Trophoblast cell (in vitro differentiated cells and primary cell): ENCODE measurements at regions not wholly inside any gene's neighbourhood (a gene's known extent, or its start where the extent isn't known, plus 50 kb on each side); places are given as distances from the start of the nearest gene placed in this dataset.

Experiments used
- DNase-seq, 2 donors: peaks; one replicate each; pipeline ENCODE4 v3.0.0-alpha.2; 2016
- H2AFZ ChIP-seq: 2 replicates; pipeline ENCODE4 v1.6.1; 2013; ENCODE audit warnings: low read length, moderate library complexity, mild to moderate bottlenecking; ENCODE audit not compliant: insufficient read depth, poor library complexity
- H2AK5ac ChIP-seq: 2 replicates; pipeline ENCODE4 v1.6.1; 2013; ENCODE audit warnings: mild to moderate bottlenecking, low read length
- H2BK120ac ChIP-seq: 2 replicates; pipeline ENCODE4 v1.6.1; 2013; ENCODE audit warnings: low read length, mild to moderate bottlenecking, moderate library complexity; ENCODE audit not compliant: insufficient read depth, poor library complexity
- H2BK12ac ChIP-seq: 2 replicates; pipeline ENCODE4 v1.6.1; 2013; ENCODE audit warnings: mild to moderate bottlenecking, low read length, moderate library complexity
- H2BK5ac ChIP-seq: 2 replicates; pipeline ENCODE4 v1.6.1; 2013; ENCODE audit warnings: low read length, low read depth, moderate library complexity, mild to moderate bottlenecking; ENCODE audit not compliant: poor library complexity
- H3K14ac ChIP-seq: 2 replicates; pipeline ENCODE4 v1.6.1; 2013; ENCODE audit warnings: mild to moderate bottlenecking, low read length
- H3K18ac ChIP-seq: 2 replicates; pipeline ENCODE4 v1.6.1; 2013; ENCODE audit warnings: mild to moderate bottlenecking, low read length
- H3K23ac ChIP-seq: 2 replicates; pipeline ENCODE4 v1.6.1; 2013; ENCODE audit warnings: low read length
- H3K27ac ChIP-seq: 2 replicates; pipeline ENCODE4 v1.5.1; 2013; ENCODE audit warnings: low read depth, mild to moderate bottlenecking, inconsistent platforms, low read length, moderate library complexity
- H3K27me3 ChIP-seq: 2 replicates; pipeline ENCODE4 v1.6.1; 2013; ENCODE audit warnings: inconsistent platforms, mild to moderate bottlenecking, low read length, moderate library complexity; ENCODE audit not compliant: insufficient read depth
- H3K36me3 ChIP-seq, 2 experiments: 1 replicate in 1 of 2; 2 replicates in 1 of 2; pipeline ENCODE4 v1.6.1; 2013; ENCODE audit warnings: low read length in 2 of 2, mild to moderate bottlenecking in 2 of 2, moderate library complexity in 1 of 2; ENCODE audit not compliant: insufficient read depth in 2 of 2, control insufficient read depth in 1 of 2
- H3K4ac ChIP-seq: 2 replicates; pipeline ENCODE4 v1.6.1; 2013; ENCODE audit warnings: low read depth, mild to moderate bottlenecking, low read length, moderate library complexity
- H3K4me1 ChIP-seq, 2 experiments: 1 replicate in 1 of 2; 2 replicates in 1 of 2; pipeline ENCODE4 v1.6.1; 2013; ENCODE audit warnings: low read length in 2 of 2, mild to moderate bottlenecking in 2 of 2, moderate library complexity in 1 of 2; ENCODE audit not compliant: insufficient read depth in 2 of 2, control insufficient read depth in 1 of 2
- H3K4me2 ChIP-seq: 2 replicates; pipeline ENCODE4 v1.6.1; 2013; ENCODE audit warnings: inconsistent platforms, mild to moderate bottlenecking, low read length, moderate library complexity
- H3K4me3 ChIP-seq: 2 replicates; pipeline ENCODE4 v1.5.1; 2013; ENCODE audit warnings: mild to moderate bottlenecking, low read depth, low read length, inconsistent platforms
- H3K79me1 ChIP-seq: one replicate; pipeline ENCODE4 v1.6.1; 2013; ENCODE audit warnings: low read length
- H3K79me2 ChIP-seq: 2 replicates; pipeline ENCODE4 v1.6.1; 2013; ENCODE audit warnings: low read length, mild to moderate bottlenecking; ENCODE audit not compliant: control insufficient read depth, insufficient read depth, poor library complexity
- H3K9ac ChIP-seq: 2 replicates; pipeline ENCODE4 v1.6.1; 2013; ENCODE audit warnings: mild to moderate bottlenecking, low read length
- H3K9me3 ChIP-seq: 2 replicates; pipeline ENCODE4 v1.6.1; 2013; ENCODE audit warnings: low read depth, mild to moderate bottlenecking, control low read depth, inconsistent platforms, low read length; ENCODE audit not compliant: insufficient read depth
- H4K12ac ChIP-seq: 2 replicates; pipeline ENCODE4 v1.6.1; 2013; ENCODE audit warnings: low read depth, mild to moderate bottlenecking, low read length, moderate library complexity
- H4K8ac ChIP-seq: 2 replicates; pipeline ENCODE4 v1.6.1; 2013; ENCODE audit warnings: low read depth, mild to moderate bottlenecking, low read length, moderate library complexity
- H4K91ac ChIP-seq: one replicate; pipeline ENCODE4 v1.6.1; 2013; ENCODE audit warnings: low read depth, mild to moderate bottlenecking, low read length, moderate library complexity
- WGBS: extraction: QIAGEN DNeasy Blood & Tissue Kit; methylation state at CpG from one replicate; pipeline ENCODE4 v1.1.7; 2013; ENCODE audit warnings: missing lambda C conversion rate; ENCODE audit not compliant: insufficient read length, insufficient coverage; ENCODE audit errors: extremely low coverage; 5-methylcytosine and 5-hydroxymethylcytosine counted together

DNA sequence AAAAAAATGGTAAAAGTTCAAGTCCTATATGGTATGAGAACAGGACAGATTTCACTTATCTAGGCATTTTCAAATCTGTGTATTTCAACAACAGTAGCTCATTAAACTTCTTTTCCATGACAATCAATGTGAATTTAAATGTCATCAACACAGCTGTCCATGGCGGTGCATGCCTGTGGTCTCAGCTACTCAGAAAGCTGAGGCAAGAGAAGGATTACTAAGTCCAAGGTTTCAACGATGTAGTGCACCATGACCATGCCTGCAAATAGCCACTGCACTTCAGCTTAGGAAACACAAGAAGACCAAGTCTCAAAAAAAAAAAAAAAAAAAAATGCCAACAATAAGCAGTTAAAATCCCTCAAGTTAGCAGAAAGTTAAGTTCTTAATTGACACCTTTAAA is 214.6 kb downstream of the C12orf50 start:
- Histone ChIP-seq H3K4me2 (no peak overlapping the region), H3K4ac (no peak overlapping the region), H2BK120ac (no peak overlapping the region), H3K79me2 (no peaks in the 10 kb centered on the region), H2AFZ (no peak overlapping the region), H3K9ac (no peak overlapping the region), H3K9me3 (no peaks in the 10 kb centered on the region), H3K27me3 (no peaks in the 10 kb centered on the region), H3K79me1 (no peaks in the 10 kb centered on the region), H2AK5ac (no peak overlapping the region), H3K23ac (no peak overlapping the region), H3K18ac (no peak overlapping the region), H2BK5ac (no peak overlapping the region), H3K14ac (no peak overlapping the region), H3K27ac (no peak overlapping the region), H4K91ac (no peak overlapping the region), H3K36me3 (no peaks in the 10 kb centered on the region), H4K8ac (no peak overlapping the region), H4K12ac (no peak overlapping the region), H3K4me3 (no peak overlapping the region), H2BK12ac (no peak overlapping the region), H3K4me1 (no peaks in the 10 kb centered on the region)
- peak; percentile 28 to 49 for DNase-seq
- no CpG with 5 or more reads among the region's 2 CpGs for WGBS

DNA sequence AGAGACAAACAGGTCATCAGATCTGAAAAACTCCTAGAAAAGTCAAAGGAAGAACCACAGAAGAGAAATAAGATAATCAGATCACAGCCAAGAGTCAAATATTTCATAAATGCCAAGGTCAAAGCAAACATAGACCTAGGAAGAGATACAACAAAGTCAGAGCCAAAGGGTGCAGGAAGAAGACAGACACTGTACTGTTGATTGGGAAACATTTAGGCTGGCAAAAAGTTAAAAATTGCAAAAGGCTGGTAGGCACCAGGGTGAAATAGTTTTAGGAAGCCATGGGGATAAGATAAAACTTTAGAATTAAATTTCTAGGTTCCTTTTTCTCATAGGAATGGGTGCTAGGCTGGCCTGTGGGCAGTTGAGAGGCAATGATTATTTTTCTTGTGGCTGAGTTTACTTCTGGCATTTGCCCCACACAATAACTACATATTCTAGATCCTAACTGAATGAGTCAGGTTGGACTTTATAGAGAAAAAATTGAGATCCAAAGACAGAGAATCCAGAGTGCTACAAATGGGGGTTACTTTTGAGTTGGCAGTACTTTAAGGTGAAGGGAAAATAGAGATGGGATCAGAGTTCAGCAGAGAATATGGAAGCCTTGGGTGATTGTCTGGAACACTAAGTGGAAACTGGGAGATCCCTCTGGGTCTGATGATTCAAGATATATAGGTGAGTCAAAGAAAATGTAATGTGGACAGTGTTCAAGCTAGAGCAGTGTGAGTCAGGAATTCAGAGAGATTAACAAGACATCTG is 215.5 kb downstream of the C12orf50 start:
- Histone ChIP-seq H3K36me3 (no peaks in the 10 kb centered on the region), H3K4me2 (no peak overlapping the region), H3K79me2 (no peaks in the 10 kb centered on the region), H4K91ac (no peak overlapping the region), H4K8ac (no peak overlapping the region), H3K27ac (no peak overlapping the region), H3K27me3 (no peaks in the 10 kb centered on the region), H3K79me1 (no peaks in the 10 kb centered on the region), H3K9ac (no peak overlapping the region), H4K12ac (no peak overlapping the region), H3K23ac (no peak overlapping the region), H2BK12ac (no peak overlapping the region), H2AFZ (no peak overlapping the region), H3K4me3 (no peak overlapping the region), H3K4me1 (no peaks in the 10 kb centered on the region), H3K14ac (no peak overlapping the region), H3K18ac (no peak overlapping the region), H2AK5ac (no peak overlapping the region), H2BK120ac (no peak overlapping the region), H2BK5ac (no peak overlapping the region), H3K4ac (no peak overlapping the region), H3K9me3 (no peaks in the 10 kb centered on the region)
- peak; percentile 14 to 53 for DNase-seq

DNA sequence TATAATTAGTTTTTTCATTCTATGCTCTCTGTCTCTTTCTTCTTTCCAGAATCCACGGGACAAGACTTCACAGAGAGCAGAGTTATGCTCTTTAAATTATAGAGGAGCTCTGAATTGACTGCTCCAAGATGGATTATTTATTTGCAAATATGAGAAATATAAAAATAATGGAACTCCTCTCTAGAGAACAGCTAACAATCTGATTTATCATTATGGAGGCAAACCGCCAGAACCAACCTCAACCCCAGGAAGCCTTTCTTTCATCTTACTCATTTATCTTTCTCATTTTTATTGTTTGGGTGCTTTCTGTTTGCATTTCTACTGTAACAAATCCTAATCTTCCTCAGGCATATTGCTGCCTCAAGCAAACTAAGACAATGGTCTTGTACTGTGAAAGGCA is 216.5 kb downstream of the C12orf50 start:
- Histone ChIP-seq H3K14ac (no peak overlapping the region), H4K12ac (no peak overlapping the region), H3K27me3 (no peaks in the 10 kb centered on the region), H2BK12ac (no peak overlapping the region), H3K79me2 (no peaks in the 10 kb centered on the region), H3K9ac (no peak overlapping the region), H2BK5ac (no peak overlapping the region), H4K8ac (no peak overlapping the region), H3K4me3 (no peak overlapping the region), H3K4me2 (no peak overlapping the region), H2BK120ac (no peak overlapping the region), H3K4me1 (no peaks in the 10 kb centered on the region), H3K27ac (no peak overlapping the region), H3K18ac (no peak overlapping the region), H3K23ac (no peak overlapping the region), H4K91ac (no peak overlapping the region), H3K9me3 (no peaks in the 10 kb centered on the region), H2AK5ac (no peak overlapping the region), H3K4ac (no peak overlapping the region), H3K79me1 (no peaks in the 10 kb centered on the region), H2AFZ (no peak overlapping the region), H3K36me3 (no peaks in the 10 kb centered on the region)
- no CpG with 5 or more reads among the region's 2 CpGs for WGBS
- DNase-seq = no peak

DNA sequence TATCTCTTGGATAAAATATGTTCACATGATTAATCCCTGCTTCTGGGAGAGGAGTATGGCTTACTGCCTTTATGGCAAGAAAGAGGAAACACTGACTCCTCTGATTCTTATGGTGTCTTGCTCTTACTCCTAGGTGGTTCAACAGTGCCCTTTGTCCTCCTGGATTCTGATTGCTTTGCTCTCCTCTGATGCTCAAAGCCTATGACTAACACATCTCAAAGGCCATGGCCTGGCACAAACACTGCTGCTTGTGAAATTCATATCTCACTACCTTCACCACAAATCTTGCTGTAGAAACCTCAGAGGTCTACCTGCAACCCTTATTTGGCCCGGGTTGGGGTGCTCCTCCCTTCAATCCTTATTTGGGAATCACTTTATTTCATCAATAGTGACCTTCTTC is 217.2 kb downstream of the C12orf50 start:
- H3K4me3 ChIP-seq = no peak overlapping the region
- H4K8ac ChIP-seq = no peak overlapping the region
- no peak for DNase-seq
- no peaks in the 10 kb centered on the region for H3K9me3 ChIP-seq
- no peak overlapping the region for H3K4me2 ChIP-seq
- H3K23ac ChIP-seq = no peak overlapping the region
- no peaks in the 10 kb centered on the region for H3K4me1 ChIP-seq
- no peak overlapping the region for H4K12ac ChIP-seq
- no peak overlapping the region for H2BK12ac ChIP-seq
- no peak overlapping the region for H2AK5ac ChIP-seq
- H2BK120ac ChIP-seq = no peak overlapping the region
- H3K27ac ChIP-seq = no peak overlapping the region
- H3K18ac ChIP-seq = no peak overlapping the region
- H4K91ac ChIP-seq = no peak overlapping the region
- no peak overlapping the region for H3K9ac ChIP-seq
- no peaks in the 10 kb centered on the region for H3K79me2 ChIP-seq
- H3K79me1 ChIP-seq = no peaks in the 10 kb centered on the region
- H2AFZ ChIP-seq = no peak overlapping the region
- no peak overlapping the region for H3K4ac ChIP-seq
- WGBS = no CpG with 5 or more reads among the region's 1 CpG
- H3K36me3 ChIP-seq = no peaks in the 10 kb centered on the region
- no peaks in the 10 kb centered on the region for H3K27me3 ChIP-seq
- no peak overlapping the region for H2BK5ac ChIP-seq
- no peak overlapping the region for H3K14ac ChIP-seq
